NCI-H1417 (cell line): ENCODE measurements at regions not wholly inside any gene's neighbourhood (a gene's known extent, or its start where the extent isn't known, plus 50 kb on each side); places are given as distances from the start of the nearest gene placed in this dataset.
A peak's percentile ranks its signal among the peaks of the same experiment; 100 is the strongest.

Source experiments
- DNase-seq, 3 experiments: peaks; one replicate each; lab custom pipeline; 2025; lab: John Stamatoyannopoulos, UW

DNA sequence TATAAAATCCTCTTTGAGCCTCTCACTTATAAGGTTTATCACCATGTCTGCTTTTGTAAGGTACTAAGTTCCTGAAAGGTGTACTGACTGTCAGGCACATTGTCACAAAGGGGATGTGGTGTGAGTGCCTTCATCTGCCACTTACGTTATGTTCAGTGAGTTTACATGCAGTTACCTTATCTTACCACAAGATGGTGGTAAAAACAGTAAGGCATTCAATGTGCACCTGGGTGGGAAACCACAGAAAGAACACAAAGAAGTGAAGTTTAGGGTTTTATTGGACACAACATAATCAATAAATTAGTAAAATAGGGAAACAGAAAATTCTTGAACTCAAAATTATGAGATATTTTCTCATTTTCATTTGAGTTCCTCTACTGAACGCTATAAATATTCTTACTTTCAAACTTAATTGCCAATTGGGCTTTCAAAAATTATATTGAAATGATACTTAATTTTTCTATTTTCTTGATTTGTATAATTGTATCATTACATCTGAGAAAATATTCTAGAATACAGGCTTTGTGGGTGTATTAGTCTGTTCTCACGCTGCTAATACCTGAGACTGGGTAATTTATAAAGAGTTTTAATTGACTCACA lies 650.8 kb downstream of the PCDH7 start:
- DNase-seq, result peak; percentile 8 to 81 (median 46)

DNA sequence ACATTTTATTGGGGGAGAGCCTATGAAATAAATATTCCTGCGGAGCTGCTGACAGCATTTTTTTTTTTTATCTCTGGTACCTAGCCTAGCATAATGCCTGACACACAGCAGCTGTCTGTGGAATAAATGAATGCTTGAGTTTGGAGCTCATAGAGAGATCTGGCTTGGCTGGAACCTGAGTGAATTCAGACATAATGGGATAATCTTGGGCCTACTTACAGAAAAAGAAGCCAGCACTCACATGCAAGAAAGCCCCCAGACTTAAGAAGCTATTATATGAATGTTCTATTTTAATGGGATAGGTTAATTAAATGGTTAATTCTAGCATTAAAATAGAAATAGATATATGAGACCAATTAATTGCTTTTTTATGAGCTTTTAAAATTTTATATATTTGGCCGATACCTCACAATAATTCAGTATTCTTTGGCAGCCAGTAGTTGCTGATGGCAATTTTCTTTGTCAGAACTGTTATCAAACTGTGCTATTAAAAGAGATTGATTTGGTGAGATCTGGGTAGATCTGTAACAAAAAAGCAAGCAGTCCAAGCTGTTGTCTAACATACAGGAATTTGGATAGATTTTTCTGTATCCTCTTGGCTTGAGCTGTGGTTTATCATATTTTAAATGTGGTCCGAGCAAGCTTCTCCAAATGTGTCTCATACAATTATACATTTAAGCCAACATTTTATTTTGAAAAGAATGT lies 654.2 kb downstream of the PCDH7 start:
- DNase-seq, result no peak

DNA sequence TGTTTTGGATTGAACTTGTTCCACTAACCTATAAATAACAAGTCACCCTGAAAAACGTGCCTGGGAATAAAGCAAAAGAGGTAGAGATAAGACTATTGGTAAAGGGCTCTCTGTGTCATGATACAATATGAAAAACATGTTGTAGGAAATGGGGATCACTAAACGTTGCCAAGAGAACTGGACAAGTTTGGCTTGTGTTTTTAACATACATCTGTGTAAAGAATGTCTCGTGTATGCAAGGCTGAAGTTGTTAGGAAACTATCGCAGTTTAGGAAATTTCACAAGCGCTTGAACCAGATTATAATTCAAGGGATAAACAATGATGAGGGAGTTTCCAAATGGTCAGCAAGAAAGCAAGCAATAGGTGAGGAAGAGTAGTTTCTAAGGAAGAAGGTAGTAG lies 655.8 kb downstream of the PCDH7 start:
- no peak for DNase-seq

DNA sequence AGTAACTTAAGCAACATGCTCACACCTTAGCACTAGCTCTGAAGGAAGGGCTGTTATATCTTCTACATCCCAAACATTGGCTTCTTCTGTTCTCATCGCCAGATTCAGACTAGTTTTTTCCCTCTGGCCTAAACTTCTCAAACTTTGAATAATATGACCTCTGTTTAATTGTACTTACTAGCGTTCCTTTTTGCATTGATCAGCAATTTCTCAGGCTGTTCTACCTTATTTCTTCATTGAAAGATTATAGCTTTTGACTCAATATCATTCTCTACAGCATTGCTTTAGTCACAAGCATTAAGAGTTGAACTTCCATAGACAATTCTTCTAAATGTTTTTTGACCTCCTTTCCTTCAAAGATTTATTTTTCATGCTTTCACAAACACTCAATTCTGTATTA lies 659.2 kb downstream of the PCDH7 start:
- no peak for DNase-seq

DNA sequence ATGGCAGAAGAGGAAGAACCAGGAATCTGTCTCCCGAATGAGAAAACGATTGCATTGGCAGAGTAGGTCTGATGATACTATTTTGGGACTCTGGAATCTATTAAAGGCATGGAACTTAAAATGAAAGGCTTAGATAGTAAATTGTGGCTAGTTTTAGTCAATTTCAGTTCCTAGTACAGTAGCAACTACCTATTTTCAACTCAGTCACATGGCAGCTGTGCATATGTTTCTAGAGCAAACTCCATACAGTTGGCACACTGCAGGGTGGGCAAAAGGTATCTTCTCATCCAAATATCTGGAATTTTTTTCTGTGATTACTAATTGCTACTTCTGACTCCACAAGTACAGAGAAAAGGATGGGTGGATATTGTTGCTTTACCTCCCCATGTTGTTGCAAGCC lies 663.6 kb downstream of the PCDH7 start:
- DNase-seq, result no peak

DNA sequence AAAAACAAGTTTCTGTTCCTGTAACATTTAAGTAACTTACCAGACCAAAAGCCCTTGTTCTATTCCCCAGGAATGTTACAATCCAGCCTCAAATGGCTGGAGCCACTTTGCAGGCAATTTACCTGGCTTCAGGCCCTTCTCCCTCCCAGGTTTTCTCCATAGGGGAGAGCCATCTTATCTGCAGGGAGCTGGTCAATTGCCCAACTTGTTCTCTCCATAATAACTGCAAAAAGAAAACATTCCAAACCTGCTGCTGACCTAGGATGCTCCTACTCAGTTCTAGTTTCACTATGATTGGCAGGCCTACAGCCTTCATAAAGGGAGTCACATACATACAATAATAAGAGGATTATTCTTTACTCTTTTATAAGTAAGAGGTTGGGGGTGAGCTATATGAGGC lies 670.7 kb downstream of the PCDH7 start:
- no peak for DNase-seq

DNA sequence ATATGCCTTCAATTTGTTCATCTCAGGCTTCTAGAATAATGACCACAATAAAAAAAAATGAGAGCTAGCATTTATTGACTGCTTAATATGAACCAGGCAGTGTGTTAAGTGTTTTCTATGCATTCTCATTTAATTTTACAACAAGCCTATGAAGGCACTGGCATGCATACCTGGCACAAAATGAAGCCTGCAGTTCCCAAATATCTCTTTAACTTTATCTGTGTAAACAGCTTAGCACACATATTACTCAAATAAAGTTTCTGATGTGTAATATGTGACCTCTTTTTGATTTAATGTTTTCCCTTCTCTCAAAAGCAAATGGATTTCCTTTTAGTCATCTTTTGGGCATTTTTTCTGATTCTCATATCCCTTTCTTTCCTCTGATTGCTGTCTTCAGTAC lies 671.8 kb downstream of the PCDH7 start:
- no peak for DNase-seq

DNA sequence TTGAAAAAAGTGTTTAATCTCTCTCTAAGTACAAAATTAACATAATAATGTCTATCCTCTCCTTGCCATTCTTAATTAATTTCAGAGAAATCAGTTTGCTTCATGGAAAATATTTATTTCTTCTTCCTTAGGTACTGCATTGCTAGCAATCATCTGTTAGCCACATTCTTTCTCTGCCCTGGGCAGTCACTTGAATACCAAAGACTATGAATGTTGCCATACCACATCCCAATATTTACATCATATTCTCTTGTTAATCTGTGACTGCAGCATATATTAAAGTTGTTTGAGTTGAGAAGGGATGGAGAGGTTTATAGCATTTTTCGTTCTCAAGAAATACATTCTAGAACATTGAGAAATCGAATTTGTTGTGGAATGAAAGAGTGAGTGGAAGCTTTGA lies 672.8 kb downstream of the PCDH7 start:
- DNase-seq, result no peak

DNA sequence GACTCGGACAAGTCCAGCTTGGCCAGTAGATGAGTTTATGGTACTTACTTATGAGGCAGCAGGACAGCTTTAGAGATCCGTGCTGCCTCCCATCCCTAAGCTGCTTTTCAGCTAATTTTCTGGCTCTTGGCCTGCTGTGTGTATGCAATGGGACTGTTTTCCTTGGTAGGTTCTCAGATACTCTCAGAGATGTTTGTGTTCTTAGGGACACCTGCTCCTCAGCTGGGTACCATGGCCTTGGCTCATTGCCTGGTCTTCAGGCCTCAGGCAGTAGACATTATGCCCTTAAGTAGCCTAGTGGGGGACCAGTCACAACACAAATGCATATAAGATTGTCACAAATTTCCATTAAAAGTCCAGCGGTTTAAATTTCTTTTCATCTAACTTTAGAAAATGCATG lies 688.0 kb downstream of the PCDH7 start:
- DNase-seq, result peak in 2 of 3 experiments; percentile 48 to 85

DNA sequence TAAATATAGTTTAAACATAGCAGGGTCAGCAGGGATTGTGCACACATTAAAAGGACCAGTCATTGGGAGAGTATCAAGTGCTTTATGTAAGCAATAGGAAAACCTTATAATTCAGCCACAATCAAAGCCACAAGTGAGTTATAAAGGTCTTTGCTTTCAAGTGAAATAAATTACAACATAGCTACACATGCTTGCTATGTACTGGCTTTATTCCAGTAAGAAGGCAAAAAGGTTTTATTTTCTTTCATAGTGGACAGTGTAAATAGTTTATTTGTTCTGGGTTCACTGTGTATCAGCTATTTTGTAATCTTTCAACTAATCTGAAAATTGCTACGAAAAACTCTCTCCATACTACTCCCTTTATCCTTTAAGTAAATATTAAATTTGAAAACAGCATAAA lies 691.4 kb downstream of the PCDH7 start:
- DNase-seq, result no peak

DNA sequence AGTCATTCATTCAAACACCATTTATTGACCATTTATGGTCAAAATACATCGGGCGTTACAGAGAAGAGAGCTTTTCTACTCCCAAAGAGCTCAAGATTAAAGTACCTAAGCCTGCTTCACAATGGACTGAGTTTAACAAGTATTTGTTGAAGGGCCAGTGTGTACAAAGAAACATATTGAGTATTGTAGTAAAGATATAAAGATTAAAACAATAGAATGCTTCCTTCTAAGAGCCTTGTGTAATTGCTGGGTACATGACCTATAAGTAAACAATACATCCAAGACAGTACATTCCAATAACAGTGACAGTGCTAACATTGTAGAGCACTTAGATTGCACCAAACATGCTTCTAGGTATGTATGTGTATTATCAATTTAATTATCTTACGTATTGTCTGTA lies 695.5 kb downstream of the PCDH7 start:
- no peak for DNase-seq

DNA sequence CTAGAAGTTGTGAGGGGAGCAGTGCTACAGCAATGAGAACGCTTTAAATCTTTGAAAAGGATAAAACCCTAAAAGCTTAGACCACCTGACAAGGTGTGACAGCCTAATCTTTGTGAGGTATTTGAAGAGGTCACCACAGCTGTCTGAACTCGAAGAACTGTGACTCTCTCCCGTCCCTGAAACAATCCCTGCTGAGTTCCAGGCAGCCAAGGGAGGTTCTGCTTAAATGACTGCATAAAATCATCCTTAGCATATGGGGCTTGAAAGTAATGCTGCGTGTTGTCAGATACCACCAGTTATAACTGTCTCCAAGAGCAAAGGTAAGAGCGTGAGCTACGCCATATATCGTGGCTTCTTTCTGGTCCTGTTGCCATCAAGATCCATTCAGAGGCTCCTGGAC lies 696.3 kb downstream of the PCDH7 start:
- DNase-seq, result no peak

DNA sequence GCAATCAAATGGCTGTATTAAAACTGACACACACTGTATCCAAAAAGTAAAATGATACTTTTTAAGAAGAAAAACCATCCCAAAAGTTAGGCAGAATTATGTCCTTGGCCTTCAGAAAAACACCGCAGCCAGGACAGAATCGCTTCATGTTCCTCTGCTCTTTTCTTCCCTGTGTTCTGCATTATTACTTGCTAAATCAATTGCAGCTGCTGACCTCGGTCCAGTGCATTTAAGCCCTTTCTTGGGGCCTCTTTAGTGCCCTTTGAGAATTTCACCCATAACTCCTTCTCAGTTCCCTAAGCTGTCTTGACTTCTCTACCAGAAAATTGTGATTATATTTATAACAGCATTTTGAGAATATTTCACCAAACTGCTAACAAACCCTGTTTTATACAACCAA lies 696.9 kb downstream of the PCDH7 start:
- no peak for DNase-seq

DNA sequence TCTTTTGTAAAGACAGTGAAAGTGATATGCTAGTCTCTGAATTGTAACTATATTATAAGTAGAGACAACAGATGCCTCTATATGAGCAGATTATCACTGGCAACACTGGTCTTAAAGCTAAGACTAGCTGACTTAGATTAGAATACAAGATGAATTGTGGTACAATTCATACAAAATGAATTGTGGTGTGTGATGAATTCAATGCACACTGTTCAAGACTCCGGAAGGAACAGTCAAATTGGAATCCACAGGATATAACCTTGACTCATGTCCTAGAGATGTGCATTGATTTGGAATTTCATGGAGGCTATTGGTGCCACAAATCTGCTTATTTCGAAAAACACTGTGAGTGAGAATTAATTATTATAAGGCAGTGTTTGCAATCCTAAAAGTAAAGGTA lies 701.8 kb downstream of the PCDH7 start:
- no peak for DNase-seq

DNA sequence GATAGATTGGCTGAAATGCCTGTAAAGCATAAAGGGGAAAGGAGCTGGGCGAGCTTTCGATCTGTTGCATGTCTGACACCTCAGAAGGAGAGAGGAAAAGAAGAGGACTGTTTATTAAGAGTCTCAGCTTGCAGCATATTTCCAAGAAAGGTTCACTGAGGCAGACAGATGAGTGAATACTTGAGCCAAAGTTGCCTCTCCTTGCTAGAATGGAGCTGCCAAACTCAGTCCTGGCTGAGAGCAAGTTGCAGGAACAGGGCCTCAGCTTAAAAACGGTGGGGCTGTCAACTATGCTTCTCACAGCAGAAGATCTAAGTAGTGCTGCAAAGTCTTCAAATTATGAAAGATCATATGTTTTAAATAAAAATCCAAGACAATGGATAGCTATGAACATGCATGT lies 707.5 kb downstream of the PCDH7 start:
- DNase-seq, result no peak

DNA sequence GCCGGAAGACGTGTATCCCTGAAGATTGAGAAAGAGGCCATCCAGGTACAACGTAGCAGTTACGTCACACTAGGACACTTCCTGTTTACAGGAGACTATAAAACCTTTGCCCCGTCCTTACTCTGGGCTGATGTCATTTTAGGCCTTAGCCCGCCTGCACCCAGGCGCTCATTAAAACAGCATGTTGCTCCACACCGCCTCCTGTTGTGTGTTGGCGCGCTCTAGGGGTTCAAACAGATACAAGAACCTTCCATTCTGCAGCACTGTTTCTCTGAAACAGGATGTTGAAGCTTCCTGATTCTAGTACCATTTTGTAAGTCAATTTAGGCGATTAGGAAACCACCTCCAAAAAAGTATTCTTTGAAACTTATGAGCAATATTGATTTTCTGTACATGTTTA lies 722.1 kb downstream of the PCDH7 start:
- no peak for DNase-seq

DNA sequence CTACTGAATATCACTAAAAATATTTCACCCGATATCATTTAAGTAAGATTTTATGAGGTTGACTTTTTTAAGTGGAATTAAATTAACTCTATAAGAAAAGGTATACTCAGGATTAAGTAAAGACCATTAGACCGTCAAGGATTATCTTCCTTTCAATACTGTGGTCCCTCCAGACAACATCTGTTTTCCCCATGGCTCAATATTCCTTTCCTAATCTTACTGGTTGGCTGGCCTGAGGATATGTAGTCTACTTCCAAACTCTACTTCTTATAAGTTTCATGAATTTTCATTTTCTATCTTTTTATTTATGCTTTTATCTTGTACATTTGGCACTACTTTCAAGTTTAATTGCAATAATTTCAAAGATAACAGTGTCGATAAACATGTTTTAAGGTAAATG lies 725.4 kb downstream of the PCDH7 start:
- no peak for DNase-seq

DNA sequence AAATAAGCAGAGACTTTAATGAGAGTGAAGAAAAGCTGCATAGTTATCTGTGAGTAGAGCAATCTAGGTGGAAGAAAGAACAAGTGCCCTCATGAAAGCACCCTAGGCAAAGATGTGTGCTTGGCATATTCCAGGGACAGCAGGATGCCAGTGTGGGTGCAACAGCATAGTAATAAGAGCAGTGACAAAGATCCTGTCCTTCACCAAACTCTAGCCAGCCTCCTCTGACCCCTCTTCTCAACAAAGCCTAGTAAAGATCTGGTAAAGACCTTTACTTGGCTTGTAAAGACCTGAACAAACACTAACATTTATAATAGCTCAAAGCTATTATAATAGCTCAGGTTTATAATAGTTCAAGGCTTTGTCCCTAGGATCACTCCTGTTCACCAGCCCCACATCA lies 735.4 kb downstream of the PCDH7 start:
- no peak for DNase-seq

DNA sequence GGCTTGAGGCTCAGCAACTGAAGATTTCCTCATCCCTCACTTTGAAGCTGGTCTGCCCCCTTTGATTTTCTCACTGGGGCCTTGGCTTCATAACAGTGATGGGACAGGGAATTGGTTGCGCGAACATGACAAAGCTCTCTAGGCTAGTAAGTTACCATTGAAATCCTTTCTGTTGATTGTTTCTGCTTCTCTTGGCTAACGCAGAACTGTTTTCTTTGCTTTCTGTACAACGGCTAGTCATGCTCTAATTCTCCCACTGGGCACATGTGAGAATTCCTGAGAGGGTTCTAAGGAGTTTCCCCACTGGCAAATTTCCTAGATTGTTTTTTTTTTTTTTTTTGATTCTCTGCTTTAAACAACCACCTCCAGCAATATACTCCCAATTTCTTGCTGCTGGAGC lies 738.6 kb downstream of the PCDH7 start:
- DNase-seq, result no peak

DNA sequence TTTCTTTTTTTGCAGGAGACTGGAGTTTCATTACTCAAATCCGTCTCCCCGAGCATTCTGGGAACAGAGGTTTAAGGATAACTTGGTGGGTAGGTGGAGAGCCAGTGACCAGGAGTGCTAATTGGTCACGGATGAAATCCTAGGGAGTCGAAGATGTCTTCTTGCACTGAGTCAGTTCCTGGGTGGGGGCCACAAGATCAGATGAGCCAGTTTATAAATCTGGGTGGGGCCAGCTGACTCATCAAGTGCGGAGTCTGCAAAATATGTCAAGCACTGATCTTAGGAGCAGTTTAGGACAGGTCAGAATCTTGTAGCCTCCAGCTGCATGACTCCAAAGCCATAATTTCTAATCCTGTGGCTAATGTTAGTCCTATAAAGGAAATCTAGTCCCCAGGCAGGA lies 741.3 kb downstream of the PCDH7 start:
- no peak for DNase-seq

DNA sequence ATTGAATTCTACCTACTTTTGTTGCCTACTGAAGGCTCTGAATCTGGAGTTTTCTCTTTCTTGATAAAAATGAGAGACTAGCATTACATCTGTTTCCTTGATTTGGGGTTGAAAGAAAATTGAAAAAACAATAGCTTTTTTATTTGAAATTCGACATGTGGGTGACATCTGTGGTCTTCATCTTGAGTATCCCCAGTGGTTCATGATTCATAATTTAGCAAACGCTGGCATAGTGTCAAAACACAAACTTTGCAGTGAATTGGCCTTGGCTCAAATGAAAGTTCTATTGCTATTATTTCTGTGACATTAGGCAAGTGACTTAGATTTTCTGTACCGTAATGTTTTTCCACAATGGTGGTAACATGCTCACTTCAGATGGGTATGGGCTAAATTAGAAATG lies 747.6 kb downstream of the PCDH7 start:
- no peak for DNase-seq

DNA sequence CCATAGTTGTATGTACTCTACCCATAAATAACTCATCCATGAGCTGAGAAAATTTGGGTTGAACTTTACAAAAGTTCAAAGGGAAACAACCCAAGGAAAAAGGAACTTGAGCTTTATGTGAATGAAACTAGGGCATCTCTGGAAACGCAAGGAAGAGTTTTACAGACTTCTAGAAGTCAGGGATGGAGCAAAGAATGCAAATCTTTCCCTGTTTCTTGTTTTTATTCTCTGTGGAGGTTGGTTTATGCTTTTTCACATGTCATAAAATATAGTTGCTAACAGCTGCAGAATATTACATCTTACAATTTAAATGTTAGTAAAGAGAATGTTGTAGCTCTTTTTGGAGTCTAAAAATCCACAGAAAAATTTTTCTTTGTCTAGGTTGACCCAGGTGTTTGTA lies 754.1 kb downstream of the PCDH7 start:
- no peak for DNase-seq

DNA sequence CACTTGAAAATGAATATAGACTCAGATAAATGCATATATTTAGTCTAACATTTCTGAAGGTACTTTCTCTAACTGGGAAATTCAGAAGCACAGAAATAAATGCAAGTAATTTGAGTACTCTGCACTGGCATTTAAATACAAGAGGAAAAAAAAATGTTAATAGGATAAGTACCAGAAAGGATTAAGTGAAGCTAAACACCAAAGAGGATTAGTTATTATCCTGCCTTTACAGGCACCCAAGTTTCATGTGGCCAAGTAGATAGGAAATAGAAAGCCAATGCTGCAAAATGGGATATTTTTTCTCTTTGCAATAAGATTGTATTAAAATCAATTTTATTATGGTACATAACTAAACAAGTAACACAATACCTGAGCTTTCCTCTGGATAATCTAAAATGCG lies 762.5 kb downstream of the PCDH7 start:
- no peak for DNase-seq

DNA sequence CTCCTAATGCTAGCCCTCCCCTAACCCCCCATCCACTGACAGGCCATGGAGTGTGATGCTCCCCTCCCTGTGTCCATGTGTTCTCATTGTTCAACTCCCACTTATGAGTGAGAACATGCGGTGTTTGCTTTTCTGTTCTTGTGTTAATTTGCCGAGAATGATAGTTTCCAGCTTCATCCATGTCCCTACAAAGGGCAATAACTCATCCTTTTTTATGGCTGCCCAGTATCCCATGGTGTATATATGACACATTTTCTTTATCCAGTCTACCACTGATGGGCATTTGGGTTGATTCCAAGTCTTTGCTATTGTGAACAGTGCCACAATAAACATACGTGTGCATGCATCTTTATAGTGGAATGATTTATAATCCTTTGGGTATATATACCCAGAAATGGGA lies 779.0 kb downstream of the PCDH7 start:
- peak in 2 of 3 experiments; percentile 9 to 55 for DNase-seq
